Muscle of leg (tissue), 3 donors: ENCODE measurements at regions not wholly inside any gene's neighbourhood (a gene's known extent, or its start where the extent isn't known, plus 50 kb on each side); places are given as distances from the start of the nearest gene placed in this dataset.

Source experiments
- DNase-seq: peaks from one replicate; pipeline ENCODE4 v3.0.0; 2013
- H3K27ac ChIP-seq: one replicate; pipeline ENCODE4 v1.5.1; 2013; ENCODE audit warnings: mild to moderate bottlenecking, low read length, control low read depth
- H3K27me3 ChIP-seq: one replicate; pipeline ENCODE4 v1.6.1; 2013; ENCODE audit warnings: low read length; ENCODE audit not compliant: control insufficient read depth, insufficient read depth
- H3K36me3 ChIP-seq: one replicate; pipeline ENCODE4 v1.6.1; 2013; ENCODE audit warnings: low read length; ENCODE audit not compliant: control insufficient read depth, insufficient read depth
- H3K4me1 ChIP-seq: one replicate; pipeline ENCODE4 v1.6.1; 2013; ENCODE audit warnings: low read length; ENCODE audit not compliant: control insufficient read depth, insufficient read depth
- H3K4me3 ChIP-seq: one replicate; pipeline ENCODE4 v1.5.1; 2013; ENCODE audit warnings: low read length, control low read depth
- H3K9me3 ChIP-seq: replicated peaks from 2 replicates; pipeline ENCODE4 v1.6.1; 2013; ENCODE audit warnings: low read depth, low read length; ENCODE audit not compliant: control insufficient read depth
- WGBS: methylation state at CpG from one replicate; pipeline ENCODE4 v1.1.5; 2013; ENCODE audit warnings: missing lambda C conversion rate; ENCODE audit not compliant: insufficient coverage; 5-methylcytosine and 5-hydroxymethylcytosine counted together

DNA sequence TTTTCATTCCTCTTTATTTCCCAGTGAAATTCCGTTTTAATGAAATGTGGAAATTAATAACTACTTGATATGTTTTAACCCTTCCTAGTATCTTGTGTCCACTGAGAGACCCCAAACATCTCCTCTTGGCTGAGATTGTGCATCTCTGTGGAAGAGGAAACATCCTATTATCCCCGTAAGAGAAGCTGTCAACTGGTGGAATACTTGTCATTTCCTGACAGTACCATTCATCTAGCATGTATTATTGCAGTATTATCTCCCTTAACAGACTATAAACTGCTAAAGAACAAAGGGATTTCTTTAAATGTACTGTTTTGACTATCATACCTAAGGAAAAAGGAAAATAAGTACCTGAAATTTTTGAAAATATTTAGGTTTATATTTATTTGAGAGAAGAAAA, 277.3 kb upstream of the SLC7A11 start:
- no peak for DNase-seq
- no CpG with 5 or more reads among the region's 2 CpGs for WGBS

DNA sequence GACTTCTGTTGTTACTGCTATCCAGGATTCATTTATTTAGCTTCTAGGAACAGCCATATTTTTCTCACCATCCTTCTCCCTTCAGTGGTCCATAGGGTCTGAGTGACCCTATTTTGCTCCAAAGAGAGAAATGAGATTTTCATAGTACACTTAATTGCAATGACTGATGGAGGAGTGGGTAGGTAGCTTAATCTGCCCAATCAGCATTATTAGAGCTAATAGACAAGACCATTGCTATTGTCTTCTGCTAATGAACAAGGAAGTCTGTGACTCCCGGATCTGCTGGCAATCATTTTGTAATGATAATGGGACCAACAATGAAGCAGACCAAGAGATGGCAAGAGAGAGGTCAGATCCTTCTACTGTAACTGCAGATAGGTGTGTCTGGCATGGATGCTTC, 271.4 kb upstream of the SLC7A11 start:
- no peaks in the 10 kb centered on the region for H3K36me3 ChIP-seq
- H3K27ac ChIP-seq = no peak overlapping the region
- H3K4me1 ChIP-seq = peaks cover 7% of the 10 kb centered on the region
- H3K9me3 ChIP-seq = no peaks in the 10 kb centered on the region
- no peaks in the 10 kb centered on the region for H3K27me3 ChIP-seq
- WGBS = 100% methylated on average over 1 of the region's 1 CpG
- H3K4me3 ChIP-seq = no peak overlapping the region
- no peak for DNase-seq

More for the DNA sequence above, 277.3 kb upstream of the SLC7A11 start:
- Histone ChIP-seq H3K36me3 (no peaks in the 10 kb centered on the region), H3K4me3 (no peak overlapping the region), H3K27me3 (no peaks in the 10 kb centered on the region), H3K4me1 (peaks cover 2% of the 10 kb centered on the region), H3K27ac (no peak overlapping the region), H3K9me3 (no peaks in the 10 kb centered on the region)

DNA sequence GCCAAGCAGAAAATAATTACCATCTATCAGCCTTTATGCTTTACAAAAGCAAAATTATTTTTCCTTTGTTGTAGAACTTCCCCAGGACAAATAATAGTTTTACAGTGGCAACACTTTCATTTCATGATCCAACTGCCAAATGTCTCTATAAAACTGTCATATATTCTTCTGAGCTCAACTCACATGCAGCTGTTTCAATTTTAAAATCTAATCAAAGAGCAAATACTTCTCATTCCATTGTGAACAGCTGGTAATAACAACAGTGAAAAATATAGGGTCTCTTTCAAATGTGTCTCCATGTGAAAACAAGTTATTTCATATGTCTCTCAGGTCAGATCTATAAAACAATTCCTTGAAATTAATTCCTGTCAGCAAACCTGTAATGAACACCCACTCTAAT, 270.6 kb upstream of the SLC7A11 start:
- DNase-seq = peak; percentile 60
- Histone ChIP-seq H3K27me3 (no peaks in the 10 kb centered on the region), H3K4me1 (peaks cover 5% of the 10 kb centered on the region), H3K9me3 (no peaks in the 10 kb centered on the region), H3K4me3 (no peak overlapping the region), H3K36me3 (no peaks in the 10 kb centered on the region), H3K27ac (peak overlapping the region; percentile 47)

DNA sequence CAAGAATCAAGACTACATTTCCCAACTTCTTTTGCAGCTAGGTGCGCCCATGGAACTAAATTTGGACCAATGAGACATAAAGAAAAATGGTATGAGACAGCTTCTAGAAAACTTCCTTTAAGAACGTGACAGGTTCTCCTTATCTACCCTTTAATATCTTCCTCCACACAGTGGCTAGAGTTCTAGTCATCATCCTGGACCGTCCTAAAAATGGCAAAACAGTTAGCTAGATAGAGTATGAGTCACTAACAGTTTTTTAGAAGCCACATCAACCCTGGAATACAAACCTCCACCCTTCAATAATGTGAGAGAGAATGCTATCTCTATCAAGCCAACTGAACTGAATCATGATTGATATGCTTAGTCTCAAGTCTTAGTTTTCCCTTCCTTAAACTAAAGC, 267.9 kb upstream of the SLC7A11 start:
- H3K36me3 ChIP-seq = no peaks in the 10 kb centered on the region
- peaks cover 5% of the 10 kb centered on the region for H3K4me1 ChIP-seq
- H3K27ac ChIP-seq = no peak overlapping the region
- DNase-seq = no peak
- H3K9me3 ChIP-seq = no peaks in the 10 kb centered on the region
- H3K4me3 ChIP-seq = no peak overlapping the region
- no peaks in the 10 kb centered on the region for H3K27me3 ChIP-seq
- no CpG with 5 or more reads among the region's 3 CpGs for WGBS

DNA sequence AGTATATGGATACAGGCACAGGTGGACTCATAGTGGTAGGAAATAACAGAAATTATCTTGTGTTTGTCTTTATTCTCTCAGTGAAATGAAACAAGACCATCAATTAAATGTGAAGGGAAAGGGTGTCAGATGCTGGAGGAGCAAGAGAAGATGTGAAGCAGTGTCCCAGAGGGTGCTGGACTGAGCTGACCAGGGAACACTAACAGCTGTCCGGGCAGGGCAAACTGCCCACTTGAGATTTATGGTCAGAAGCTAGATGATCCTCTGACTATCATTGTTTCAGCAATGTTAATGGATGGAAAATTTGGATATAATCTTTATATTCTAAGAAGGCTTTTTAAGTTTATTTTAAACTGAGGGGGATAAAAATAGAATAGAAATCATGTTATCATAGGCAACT, 267.2 kb upstream of the SLC7A11 start:
- WGBS = no CpG with 5 or more reads among the region's 1 CpG
- H3K9me3 ChIP-seq = no peaks in the 10 kb centered on the region
- DNase-seq = peak; percentile 43
- H3K4me3 ChIP-seq = no peak overlapping the region
- no peaks in the 10 kb centered on the region for H3K36me3 ChIP-seq
- H3K4me1 ChIP-seq = peaks cover 5% of the 10 kb centered on the region
- H3K27ac ChIP-seq = no peak overlapping the region
- H3K27me3 ChIP-seq = no peaks in the 10 kb centered on the region

DNA sequence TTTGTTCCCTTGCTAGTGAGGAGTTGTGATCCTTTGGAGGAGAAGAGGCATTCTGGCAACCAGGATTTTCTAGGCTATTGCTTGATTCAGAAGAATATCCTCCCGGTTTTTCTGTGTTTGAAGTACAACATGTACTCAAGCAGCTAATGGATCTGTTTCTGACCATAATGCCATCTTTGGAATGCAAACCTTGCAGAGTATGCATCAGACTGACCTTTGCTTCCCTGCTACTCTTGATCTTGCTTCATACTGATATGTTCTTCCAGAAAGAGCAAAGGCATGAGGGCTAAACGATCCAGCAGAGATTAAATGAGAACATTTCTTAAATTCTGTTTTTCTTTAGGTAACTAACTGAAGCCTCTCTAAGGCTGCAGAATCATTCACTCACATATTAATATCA, 265.4 kb upstream of the SLC7A11 start:
- H3K27ac ChIP-seq = no peak overlapping the region
- H3K4me3 ChIP-seq = no peak overlapping the region
- H3K4me1 ChIP-seq = peaks cover 2% of the 10 kb centered on the region
- H3K27me3 ChIP-seq = no peaks in the 10 kb centered on the region
- no peaks in the 10 kb centered on the region for H3K36me3 ChIP-seq
- peaks cover 5% of the 10 kb centered on the region for H3K9me3 ChIP-seq
- no peak for DNase-seq
- 80% methylated on average over 1 of the region's 2 CpGs for WGBS

DNA sequence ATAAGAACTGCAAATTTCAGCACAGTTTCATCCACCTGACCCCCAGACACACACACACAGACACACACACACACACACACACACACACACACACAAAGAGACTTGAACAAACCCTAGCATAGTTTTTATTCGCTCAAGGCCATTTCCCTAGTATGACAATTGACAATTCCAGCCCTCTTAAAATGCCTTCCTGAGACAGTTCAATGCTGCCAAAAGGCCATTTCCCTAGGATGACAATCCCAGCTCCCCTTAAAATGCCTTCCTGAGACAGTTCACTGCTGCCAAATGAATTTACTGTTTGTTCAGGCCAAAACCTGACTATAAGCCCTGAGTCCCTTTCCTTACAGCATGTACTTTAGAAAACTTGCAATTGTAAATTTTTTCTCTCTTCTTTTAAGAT, 259.5 kb upstream of the SLC7A11 start:
- WGBS = 90% methylated on average over 1 of the region's 1 CpG
- H3K27ac ChIP-seq = no peak overlapping the region
- no peaks in the 10 kb centered on the region for H3K4me1 ChIP-seq
- no peak overlapping the region for H3K4me3 ChIP-seq
- no peak for DNase-seq
- no peaks in the 10 kb centered on the region for H3K36me3 ChIP-seq
- no peaks in the 10 kb centered on the region for H3K27me3 ChIP-seq
- H3K9me3 ChIP-seq = peaks cover 20% of the 10 kb centered on the region

DNA sequence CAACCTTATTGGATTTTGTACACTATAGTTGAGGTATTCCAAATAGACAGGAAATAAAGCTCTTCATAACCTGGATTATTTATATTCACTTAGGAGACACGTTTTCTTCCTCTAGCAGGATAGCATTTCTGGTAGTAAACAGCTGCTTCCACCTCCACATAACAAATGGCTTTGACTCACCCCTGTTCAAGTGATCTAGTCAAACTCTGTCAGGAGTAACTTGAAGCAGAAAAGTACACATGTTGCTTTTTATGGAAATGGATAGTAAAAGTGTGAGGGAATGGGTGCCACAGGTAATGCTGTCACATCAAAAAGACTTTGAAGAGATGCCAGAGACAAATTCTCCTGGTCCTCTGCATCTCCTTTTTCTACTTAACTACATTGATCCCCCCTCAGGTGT, 258.7 kb upstream of the SLC7A11 start:
- Histone ChIP-seq H3K27me3 (no peaks in the 10 kb centered on the region), H3K27ac (no peak overlapping the region), H3K4me3 (no peak overlapping the region), H3K9me3 (peaks cover 20% of the 10 kb centered on the region), H3K4me1 (no peaks in the 10 kb centered on the region), H3K36me3 (no peaks in the 10 kb centered on the region)
- no peak for DNase-seq
- WGBS = no CpG with 5 or more reads among the region's 1 CpG

DNA sequence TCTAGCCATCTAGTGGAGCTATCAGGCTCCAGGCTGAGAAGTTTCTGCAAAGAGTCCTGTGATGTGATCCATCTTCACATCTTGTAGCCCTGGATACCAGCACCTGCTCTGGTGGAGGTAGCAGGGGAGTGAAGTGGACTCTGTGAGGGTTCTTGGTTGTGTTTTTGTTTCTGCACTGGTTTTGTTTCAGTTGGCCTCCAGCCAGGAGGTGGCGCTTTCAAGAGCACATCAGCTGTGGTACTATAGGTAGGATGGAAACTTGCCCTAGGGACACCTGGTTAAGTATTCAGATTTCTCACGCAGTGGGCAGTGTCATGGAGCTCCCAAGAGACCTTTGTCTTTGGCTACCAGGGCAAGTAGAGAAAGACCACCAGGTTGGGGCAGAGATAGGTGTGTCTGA, 257.5 kb upstream of the SLC7A11 start:
- Histone ChIP-seq H3K36me3 (no peaks in the 10 kb centered on the region), H3K4me1 (no peaks in the 10 kb centered on the region), H3K27ac (no peak overlapping the region), H3K27me3 (no peaks in the 10 kb centered on the region), H3K9me3 (peaks cover 20% of the 10 kb centered on the region), H3K4me3 (no peak overlapping the region)
- 100% methylated on average over 1 of the region's 2 CpGs for WGBS
- DNase-seq = no peak

DNA sequence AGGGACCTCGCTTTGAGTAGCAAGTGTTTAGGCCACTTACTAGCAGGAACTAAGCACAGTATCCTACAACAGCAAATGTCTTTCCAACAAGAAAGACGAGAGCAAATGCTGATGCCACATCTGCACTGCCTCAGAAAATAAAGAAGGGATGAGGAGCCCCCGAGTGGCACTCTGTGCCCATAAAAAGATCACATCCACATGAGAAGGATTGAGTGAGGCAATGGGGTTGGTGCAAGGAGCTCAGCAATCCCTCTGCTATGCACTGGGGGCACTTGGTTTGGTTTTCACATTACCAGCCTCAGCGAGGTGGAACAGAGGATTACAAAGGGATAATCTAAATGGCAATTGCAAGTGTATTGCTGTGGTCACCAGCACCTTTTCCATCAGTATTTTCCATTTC, 252.8 kb upstream of the SLC7A11 start:
- WGBS = 20% methylated on average over 1 of the region's 4 CpGs
- Histone ChIP-seq H3K4me3 (no peak overlapping the region), H3K27me3 (no peaks in the 10 kb centered on the region), H3K9me3 (peaks cover 14% of the 10 kb centered on the region), H3K27ac (no peak overlapping the region), H3K4me1 (no peaks in the 10 kb centered on the region), H3K36me3 (no peaks in the 10 kb centered on the region)
- peak; percentile 16 for DNase-seq

DNA sequence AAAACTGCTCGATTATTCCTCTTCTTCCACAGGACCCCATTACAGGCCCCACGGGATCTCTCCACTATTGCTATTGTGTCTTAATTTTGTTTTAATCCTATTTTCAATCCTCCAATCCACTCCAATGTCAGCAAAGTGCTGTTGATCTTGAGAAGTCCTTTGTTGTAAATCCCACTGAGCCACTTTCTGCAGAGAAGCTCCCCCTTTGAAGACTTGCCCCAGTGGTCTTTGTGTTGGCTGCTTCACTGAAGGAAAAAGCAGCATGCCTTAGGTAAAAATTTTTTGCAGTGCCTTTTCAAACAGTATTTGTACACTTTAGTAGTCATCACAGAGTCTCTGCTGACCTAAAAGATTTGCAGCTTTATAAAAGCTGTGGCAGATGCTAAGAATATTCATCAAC, 252.0 kb upstream of the SLC7A11 start:
- Histone ChIP-seq H3K27ac (no peak overlapping the region), H3K4me3 (no peak overlapping the region), H3K4me1 (no peaks in the 10 kb centered on the region), H3K36me3 (no peaks in the 10 kb centered on the region), H3K27me3 (no peaks in the 10 kb centered on the region), H3K9me3 (peaks cover 6% of the 10 kb centered on the region)
- DNase-seq = no peak
- WGBS = no CpG with 5 or more reads among the region's 2 CpGs
